ENCODE measurements at regions not wholly inside any gene's neighbourhood (a gene's known extent, or its start where the extent isn't known, plus 50 kb on each side); places are given as distances from the start of the nearest gene placed in this dataset.
"Not testable (repeated sequence)": the region's sequence is repeated elsewhere in the genome, so short reads cannot be mapped to it uniquely, and the experiment has no call there.

DNA sequence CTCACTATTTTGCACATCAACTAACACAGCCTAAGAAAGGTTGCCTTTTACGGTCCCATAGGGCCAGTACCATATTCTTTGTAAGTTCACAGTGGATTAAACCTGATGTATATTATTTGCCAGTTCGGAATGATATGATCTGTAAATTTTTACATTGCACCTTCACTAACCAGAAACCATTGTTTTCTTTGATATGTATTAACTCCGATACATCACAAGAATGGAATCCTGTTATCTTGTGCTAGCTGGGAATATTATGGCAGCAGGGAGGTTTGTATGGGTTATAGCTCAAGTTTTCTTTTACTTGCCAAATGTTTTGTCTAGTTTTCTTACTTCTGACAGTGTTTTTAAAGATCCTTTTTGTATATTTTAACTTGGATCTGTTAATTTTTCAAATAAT, 51.4 kb upstream of the S1PR1 start:
- no peak for DNase-seq

DNA sequence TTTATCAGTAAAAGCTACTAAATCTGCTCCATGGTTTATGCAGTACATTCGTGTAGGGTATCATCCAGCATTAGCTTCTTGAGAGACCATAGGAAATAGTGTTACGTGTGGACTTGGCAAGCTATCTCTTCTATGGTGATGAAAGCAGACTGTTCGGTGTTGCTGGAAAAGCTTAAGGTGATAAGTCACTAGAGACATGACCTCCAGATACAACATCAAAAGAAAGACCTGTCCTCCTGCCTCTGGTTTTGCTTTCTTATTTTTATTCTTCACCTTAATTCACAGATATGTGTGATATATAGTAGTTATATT, 53.5 kb upstream of the S1PR1 start:
- no peak for DNase-seq

DNA sequence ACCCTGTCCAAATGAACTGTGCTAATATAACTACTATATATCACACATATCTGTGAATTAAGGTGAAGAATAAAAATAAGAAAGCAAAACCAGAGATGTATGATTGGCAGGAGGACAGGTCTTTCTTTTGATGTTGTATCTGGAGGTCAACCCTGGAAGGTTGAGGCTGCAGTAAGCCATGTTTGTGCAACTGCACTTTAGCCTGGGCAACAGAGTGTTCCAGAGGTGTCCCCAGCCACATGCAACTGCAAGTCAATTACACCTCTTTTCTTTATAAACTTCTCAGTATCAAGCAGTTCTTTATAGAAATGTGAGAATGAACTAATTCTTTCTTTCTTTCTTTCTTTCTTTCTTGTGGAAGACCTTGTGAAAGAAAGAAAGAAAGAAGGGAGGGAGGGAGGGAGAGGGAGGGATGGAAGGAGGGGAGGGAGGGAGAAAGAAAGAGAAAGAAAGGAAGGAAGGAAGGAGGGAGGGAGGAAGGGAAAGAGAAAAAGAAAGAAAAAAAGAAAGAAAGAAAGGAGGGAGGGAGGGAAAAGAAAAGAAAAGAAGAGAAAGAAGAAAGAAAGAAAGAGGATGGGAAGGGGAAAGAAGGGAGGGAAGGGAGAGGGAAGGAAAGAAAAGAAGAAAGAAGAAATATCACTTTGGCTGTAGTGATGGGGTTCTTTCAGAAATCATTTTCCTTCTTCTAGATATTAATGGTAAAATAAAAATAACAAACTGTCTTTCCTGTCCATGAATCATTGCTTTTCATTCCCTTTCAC, 54.0 kb upstream of the S1PR1 start:
- no peak for DNase-seq

DNA sequence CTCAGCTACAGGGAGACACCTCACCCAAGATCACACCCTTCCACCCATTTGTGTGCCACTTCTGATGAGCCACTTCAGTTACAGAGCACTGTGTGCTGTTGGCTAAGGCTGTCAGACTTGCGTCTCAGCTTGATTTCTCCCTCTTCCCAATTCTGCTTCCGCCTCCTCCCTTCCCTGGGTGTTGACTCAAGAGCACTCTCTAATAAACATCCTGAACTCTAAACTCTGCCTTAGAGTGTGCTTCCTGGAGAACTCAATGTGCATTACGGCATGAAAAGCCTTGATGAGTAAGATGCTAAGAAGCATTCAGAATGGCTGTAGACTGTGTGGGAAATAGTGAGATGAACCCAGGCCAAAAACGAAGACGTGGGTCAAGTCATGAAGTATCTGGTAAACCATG, 54.9 kb upstream of the S1PR1 start:
- DNase-seq, result no peak

DNA sequence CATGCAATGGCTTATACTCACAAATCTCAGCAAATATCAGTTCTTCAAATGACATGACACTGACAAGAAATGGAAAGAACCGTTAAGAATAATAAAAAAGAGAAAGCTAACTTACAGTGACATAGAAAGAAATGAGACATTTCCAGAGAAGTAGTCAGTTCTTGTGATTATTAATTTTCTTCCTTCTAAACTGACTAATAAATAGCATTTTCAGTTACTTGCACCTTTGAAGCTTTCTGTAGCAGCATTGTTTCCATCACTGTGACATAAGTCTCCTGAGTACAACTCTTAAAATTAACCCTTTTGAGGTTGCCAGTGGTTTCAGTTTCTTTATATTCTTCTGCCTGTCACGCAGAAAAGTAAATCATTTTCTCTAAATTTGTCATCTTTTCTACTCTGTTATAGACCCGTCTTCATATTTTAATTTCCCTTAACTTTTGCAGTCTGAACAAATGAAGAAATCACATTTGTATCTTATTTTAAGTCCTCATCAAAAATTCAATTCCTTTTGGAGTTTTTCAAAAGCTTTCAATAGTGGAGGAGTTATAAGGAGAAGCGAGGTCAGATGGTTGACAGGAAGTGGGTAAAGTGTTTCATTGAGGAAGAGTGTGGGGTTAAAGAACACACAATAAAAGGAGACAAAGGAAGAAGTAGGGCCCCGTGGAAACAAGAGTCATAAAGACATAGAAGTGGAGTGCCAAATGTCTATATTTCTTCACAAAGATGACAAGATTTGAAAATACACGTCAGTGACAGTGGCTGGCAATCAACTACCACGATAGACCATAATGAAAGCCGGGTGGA, 57.9 kb upstream of the S1PR1 start:
- no peak for DNase-seq

DNA sequence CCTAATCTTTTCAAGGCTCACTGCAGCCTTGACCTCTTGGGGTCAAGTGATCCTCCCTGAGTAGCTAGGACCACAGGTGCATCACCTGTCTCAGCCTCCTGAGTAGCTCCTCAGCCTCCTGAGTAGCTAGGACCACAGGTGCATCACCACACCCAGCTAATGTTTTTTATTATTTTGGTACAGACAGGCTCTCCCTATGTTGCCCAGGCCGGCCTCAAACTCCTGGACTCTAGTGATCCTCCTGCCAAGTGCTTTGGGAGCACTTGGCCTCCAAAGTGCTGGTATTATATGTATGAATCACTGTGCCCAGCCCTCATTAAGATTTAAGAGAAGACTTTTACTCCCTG, 58.5 kb upstream of the S1PR1 start:
- no peak for DNase-seq

DNA sequence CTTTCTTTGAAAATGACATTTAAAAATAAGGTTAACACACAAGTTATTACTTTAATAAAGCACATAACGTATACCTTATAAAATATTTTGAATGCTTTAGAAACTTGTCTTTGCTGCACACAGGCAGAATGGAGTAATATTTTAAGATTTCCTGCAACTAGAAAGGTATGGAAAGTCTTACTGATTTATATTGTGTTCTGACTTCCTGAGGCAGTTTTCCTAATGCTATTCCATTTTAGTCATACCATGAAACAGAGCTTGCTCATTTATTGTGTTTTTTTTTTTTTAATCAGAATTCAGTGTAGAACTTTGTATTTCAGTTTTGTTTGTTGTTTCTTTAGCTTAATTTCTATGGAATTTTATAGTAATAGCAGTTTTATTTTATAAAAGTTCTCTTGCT, 60.9 kb upstream of the S1PR1 start:
- no peak for DNase-seq

DNA sequence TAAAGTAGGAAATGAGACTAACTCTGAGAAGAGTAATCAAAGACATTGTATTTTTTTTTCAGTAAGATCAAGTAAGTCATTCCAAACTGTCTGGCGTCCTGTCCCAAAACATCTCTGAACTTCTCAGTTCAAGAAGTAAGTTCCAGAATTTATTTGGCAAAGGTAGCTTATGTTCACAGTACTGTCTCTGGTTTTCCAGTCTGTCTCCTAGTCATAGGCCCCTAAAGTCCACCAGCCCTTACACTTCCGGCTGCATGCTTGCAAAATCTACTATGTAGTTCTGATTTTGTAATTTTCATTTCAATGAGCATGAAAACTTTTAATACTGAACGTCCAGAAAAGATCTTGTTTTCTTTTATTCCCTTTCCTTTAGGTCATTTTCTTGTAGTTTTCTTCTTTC, 61.4 kb upstream of the S1PR1 start:
- no peak for DNase-seq

DNA sequence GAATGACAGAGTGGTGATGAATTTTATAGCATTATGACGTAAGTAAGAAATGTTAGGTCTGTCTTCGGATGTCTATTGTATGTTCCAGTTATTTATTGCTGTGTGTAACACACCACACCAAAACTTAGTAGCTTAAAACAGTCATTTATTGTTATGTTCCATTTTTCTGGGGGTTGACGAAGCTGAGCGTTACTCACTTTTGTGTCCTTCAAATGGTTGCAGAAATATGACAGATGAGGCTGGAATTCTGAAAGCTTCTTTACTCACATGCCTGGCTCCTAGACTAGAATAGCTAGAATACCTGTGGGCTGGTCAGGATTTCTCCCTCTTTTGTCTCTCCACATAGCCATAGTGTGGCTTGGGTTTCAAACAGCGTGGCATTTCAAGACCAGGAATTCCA, 62.1 kb upstream of the S1PR1 start:
- DNase-seq, result no peak

DNA sequence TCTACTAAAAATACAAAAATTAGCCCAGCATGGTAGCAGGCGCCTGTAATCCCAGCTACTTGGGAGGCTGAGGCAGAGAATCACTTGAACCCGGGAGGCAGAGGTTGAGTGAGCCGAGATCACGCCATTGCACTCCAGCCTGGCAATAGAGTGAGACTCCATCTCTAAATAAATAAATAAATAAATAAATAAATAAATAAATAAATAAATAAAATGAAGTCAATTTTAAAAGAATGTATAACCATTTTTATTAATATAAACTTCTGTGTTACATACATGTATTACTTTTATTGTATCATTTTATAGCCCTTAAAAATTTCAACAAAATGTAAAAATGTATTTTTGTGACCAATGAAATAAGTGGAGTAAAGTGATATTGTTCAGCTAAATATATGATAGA, 62.5 kb upstream of the S1PR1 start:
- DNase-seq, result not testable (repeated sequence)

DNA sequence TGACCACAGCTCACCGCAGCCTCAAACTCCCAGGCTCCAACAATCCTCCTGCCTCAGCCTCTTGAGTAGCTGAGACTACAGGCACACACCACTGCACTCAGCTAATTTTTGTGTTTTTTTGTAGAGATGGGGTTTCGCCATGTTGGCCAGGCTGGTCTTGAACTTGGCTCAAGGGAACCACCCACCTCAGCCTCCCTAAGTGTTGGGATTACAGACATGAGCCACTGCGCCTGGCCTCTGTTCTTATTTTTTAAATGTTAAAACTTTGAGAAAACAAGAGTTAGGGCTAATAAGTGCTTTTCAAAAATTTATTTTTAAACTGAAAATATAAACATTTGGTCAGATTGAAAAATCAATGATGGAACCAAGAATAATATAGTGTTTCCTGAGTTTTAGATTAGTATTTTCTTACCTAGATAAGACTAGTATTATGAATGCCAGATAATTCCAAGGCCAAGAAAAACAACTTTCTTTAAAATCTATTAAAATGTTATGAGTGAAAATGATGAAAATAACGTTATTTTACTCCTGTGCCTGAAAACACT, 66.2 kb upstream of the S1PR1 start:
- no peak for DNase-seq

DNA sequence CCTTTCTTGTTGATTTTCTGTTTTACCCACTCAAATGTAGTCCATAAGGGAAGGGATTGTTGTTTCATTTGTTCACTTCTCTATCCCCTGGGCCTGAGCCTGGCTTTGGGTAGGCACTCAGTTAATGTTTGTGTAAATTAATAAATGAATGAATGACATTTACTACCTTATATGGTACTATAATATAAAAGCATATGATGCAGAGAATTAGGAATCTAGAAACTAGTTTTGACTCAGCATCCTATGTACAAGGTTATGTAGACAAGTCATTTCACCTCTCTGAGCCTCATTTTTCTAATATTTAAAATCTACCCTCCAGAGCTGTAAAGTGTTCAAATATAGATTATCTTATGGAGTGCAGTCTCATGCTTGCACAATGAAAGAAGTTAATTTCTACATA, 68.9 kb upstream of the S1PR1 start:
- no peak for DNase-seq

DNA sequence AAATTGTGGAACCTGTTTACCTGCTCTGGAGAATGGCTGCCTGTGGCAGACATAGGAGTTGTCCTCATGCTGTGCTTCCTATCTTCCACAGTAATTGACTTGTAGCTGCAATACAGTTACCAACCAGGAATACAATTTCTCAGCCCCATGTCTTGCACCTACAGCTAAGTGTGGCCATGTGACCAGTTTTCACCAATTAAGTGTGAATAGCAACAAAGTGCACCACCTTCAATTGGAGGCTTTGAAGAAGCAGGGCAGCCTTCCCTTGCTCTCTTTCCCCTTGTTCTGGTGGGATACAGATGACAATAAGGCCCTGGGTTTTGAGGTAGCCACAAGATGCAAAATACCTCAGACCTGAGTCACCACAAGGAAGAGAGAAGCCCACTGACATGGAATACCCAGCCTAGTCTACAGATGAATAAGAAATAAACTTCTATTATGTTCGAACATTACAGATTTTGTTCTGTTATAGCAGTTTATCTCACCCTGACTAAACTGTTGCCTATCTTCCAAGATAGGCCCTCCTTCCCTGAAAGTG, 70.2 kb upstream of the S1PR1 start:
- DNase-seq, result no peak

DNA sequence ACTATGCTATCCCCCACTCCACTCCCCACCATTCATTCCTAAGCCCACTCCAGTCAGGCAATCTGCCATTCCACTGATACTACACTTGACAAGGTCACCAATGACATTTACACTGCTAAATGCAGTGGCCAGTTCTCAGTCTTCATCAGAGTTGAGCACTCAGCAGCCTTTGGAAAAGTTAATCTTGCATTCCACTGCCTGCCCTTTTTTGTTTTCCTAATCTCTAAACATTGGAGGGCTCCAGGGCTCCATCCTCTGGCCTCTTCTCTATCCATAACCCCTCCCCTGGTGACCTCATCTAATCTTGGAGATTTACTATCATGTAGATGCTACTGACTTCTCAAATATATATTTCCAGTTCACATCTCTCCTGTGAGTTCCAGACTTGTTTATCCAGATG, 70.9 kb upstream of the S1PR1 start:
- DNase-seq, result no peak

DNA sequence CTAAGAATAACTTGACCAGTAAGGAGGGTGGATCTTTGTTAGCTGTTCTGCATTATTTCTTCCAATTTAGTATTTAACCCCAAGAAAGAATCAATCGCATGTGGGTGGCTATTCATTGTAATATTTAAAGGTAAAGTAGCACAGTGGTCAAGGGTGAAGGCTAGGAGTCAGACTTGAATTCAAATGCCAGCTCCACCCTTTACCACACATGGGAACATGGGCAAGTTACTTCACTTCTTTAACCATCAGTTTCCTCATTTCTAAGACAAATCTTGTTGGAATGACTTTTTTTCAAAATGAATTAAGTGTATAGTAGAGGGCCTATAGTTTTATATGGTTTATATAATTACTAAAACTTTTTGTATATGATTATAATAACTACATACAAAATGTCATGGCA, 71.3 kb upstream of the S1PR1 start:
- DNase-seq, result no peak

DNA sequence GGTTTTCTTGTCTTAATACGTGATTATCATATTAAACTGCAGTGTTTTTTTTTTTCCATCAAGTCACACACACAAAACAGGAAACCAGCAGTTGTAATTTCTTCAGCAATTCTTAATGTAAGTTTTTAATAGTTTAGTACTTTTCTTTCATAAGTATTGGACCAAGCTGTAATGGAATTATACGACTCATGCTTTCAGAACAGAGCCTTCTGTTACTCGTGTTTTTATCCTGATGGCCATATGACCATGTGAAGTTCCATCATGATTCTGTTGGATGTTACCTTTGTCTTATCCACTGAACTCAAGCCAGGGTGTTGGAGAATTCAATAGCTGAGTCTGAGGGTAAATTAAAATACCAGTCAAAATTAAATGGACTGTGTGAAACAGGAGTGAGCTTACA, 72.0 kb upstream of the S1PR1 start:
- no peak for DNase-seq

DNA sequence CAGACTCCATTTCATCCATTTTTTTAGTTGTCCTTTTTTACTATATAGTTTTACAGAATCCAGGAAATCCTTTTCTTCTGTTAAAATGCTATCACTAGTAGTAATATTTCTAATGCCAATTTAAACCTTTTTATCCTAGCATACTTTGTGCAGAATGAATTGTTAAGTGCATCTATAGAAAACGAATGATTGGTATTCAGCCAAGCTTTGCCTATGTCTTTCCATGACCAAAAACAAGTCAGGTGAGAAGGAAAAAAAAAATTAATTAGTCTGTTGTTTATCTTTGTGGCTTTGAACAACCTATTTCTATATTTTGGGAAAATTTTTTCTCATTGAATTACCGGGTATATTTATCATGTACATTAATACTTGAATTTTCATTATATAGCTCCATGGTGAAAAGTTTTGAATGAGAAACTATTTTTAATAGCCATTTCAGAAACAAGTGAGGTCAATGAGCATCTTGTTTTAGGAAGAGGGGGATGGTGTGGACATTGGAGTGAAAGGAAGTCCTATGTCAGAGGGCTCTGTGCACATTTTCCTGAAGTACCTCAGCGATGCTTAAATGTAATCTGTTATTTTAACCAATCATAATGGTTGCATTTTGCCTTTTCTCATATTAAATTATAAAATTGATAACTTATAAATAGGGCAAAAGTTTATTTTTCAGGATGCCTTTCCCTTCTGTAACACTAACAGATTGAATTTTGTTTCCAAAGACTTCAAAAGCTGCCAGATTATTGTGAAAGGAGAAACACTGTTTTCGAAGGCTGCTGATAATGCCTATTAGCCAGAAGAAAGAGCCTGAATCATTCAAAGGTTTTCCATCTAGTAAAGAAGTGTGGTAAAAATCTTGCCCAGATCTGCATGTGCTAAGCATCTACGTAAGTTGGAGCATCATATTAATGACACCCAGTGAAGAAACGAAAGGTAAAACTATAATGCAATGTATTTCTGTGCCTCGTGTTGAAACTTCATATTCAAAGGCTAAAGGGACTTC, 73.8 kb upstream of the S1PR1 start:
- DNase-seq, result no peak

DNA sequence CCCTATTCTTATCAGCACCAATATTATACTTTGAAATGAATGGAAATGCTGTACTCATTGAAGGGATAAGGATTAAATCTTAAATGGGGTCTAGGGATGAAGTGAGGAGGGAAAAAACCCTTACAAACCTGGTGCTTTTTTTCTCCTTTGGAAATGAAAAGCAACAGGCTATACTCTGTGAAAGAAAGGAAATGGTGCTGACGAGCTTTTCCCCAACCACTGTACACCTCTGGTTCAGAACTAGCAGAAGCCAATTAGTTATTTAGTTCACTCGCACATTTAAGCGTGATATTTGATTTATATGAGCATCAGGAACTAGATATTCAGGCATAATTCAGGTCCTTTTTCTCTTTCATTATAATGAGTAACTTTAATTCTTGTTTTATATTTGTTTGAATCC, 74.5 kb upstream of the S1PR1 start:
- no peak for DNase-seq

DNA sequence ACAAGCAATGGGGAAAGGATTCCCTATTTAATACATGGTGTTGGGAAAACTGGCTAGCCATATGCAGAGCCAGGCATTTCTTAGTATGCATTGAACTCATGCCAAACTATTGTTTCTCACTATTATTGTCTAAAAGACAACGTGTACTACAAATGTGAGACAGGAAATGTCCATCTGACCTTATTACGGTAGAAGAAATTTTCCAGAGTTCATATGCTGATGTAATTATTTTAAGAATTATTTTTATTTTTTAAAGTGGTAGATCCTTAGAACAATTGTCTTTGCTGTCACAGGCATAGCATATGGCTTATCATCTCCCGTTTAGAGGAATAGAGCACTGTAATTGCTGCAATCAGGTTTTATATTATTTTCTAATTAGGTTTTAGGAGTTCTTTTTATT, 75.2 kb upstream of the S1PR1 start:
- no peak for DNase-seq

DNA sequence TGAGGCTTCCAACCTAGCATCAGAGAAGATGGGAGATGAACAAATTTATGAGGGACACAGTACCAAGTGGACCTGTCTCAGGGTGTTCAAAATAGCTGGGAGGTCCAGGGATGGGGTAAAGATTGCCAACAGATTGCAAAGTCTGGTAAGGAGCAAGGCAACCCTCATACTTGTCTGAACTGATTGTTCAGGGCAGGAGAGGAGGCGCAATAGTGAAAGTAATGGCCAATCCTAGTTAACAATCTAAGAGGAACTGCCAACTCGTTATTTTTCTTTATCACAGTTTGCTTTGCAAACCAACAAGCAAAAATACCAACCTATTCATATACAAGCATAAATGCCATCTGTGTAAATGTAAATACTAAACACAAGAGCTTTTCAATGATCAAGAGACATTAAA, 78.4 kb upstream of the S1PR1 start:
- DNase-seq, result no peak

DNA sequence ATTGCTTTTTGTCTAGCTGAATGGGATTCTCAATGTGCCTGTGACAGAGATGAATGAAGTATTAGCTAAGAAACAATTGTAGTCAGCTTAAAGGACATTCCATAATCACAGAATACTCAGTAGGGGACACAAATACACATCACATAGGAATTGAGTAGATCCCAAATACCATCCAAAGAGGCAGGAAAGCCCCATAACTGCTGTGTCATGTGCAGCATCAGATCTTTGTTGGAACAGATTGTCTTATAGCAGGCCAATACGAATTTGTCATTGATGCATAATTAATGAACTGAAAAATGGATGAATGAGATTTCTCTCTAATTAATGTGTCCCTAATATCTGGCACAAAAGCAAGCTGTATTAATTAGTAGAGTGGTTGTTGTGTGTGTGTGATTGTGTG, 82.3 kb upstream of the S1PR1 start:
- no peak for DNase-seq

DNA sequence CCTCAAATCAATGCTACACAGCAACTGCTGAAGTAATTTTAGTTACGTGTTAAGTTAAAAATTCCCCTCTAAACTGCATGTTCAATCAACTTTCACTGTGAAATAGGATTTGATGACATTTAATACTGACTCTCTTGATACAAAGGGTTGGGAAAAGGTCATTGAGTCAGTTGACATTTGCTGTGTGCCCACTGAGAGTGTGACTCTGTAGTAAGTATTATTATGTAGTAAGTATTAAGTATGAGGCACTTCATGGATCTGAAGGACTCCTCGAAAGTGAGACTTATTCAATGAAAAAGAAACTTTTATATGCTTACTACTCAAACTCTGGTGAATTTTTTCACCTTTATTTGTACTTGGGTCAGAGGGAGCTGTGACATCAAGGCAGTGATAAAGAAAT, 83.1 kb upstream of the S1PR1 start:
- DNase-seq, result no peak

DNA sequence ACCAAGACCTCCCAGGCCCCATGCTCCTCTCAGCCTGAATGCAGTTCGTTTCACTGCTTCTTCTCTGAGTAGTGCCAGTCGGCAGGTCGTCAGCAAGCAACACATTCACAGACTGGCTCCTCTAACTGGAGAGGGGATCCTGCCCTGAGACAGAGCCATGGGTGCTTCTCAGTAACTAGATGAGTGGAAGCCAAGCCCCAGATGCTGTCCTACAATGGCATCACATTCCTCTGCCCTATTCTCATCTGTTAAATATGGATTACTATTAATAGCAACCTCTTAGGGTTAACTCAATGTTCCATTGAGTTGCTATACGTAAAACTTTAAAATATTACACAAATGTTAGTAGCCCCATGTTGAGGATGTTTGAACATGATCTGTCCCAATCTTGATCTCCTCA, 84.2 kb upstream of the S1PR1 start:
- DNase-seq, result no peak
